Esophagus muscularis mucosa (tissue), 4 donors: ENCODE measurements at regions not wholly inside any gene's neighbourhood (a gene's known extent, or its start where the extent isn't known, plus 50 kb on each side); places are given as distances from the start of the nearest gene placed in this dataset.

Experiments used
- DNase-seq: peaks from one replicate; pipeline ENCODE4 v3.0.0-alpha.2; 2017; ENCODE audit errors: extremely low spot score
- H3K27ac ChIP-seq, 4 donors: fragments of 200-600 bp; sonication (generic); replicated peaks in 1 of 4; 1 replicate in 3 of 4; 2 replicates in 1 of 4; pipeline ENCODE4 v1.5.1; 2016 to 2019; ENCODE audit warnings: mild to moderate bottlenecking in 1 of 4
- H3K27me3 ChIP-seq, 4 donors: fragments of 200-600 bp; sonication (generic); one replicate each; pipeline versions ENCODE4 v1.5.1 to v1.6.0; 2016 to 2019
- H3K36me3 ChIP-seq, 4 donors: fragments of 200-600 bp; sonication (generic); one replicate each; pipeline ENCODE4 v1.5.1; 2016 to 2019
- H3K4me1 ChIP-seq, 4 donors: fragments of 200-600 bp; sonication (generic); one replicate each; pipeline ENCODE4 v1.5.1; 2016 to 2019
- H3K4me3 ChIP-seq, 4 donors: fragments of 200-600 bp; sonication (generic); 1 replicate in 2 of 4; 2 replicates in 2 of 4; pipeline ENCODE4 v1.5.1; 2016 to 2019; ENCODE audit warnings: mild to moderate bottlenecking in 4 of 4, moderate library complexity in 1 of 4
- H3K9me3 ChIP-seq, 4 donors: fragments of 200-600 bp; sonication (generic); 1 replicate in 3 of 4; 2 replicates in 1 of 4; pipeline ENCODE4 v1.5.1; 2016 to 2019
- EP300 ChIP-seq: sonication (generic); formaldehyde crosslinking; IDR thresholded peaks from one replicate; pipeline ENCODE4 v1.6.1; 2017; ENCODE audit warnings: antibody characterized with exemption
- POLR2A ChIP-seq: fragments of 450-650 bp; IDR thresholded peaks from one replicate; pipeline ENCODE4 v1.6.1; 2017; ENCODE audit warnings: antibody characterized with exemption, moderate library complexity, mild to moderate bottlenecking, low read depth
- POLR2AphosphoS5 ChIP-seq, 2 donors: sonication (generic); formaldehyde crosslinking; IDR thresholded peaks; one replicate each; pipeline ENCODE4 v1.6.1; 2017; ENCODE audit warnings: antibody characterized with exemption in 2 of 2
- WGBS: methylation state at CpG from one replicate; pipeline ENCODE4 v1.1.5; 2018; 5-methylcytosine and 5-hydroxymethylcytosine counted together
- intact Hi-C: fragments of 100-400 bp; cut with DNase I; formaldehyde crosslinking; loops from one replicate; pipeline ENCODE4 v1.15.1; 2023
- TF ChIP-seq, protein P1 (sequence below), 3 experiments: fragments of 200-600 bp in 2 of 3; fragments of 450-650 bp in 1 of 3; sonication (generic) in 2 of 3; IDR thresholded peaks; one replicate each; pipeline ENCODE4 v1.5.1; 2017 to 2019; ENCODE audit warnings: antibody characterized with exemption in 3 of 3, mild to moderate bottlenecking in 2 of 3, moderate library complexity in 1 of 3

DNA sequence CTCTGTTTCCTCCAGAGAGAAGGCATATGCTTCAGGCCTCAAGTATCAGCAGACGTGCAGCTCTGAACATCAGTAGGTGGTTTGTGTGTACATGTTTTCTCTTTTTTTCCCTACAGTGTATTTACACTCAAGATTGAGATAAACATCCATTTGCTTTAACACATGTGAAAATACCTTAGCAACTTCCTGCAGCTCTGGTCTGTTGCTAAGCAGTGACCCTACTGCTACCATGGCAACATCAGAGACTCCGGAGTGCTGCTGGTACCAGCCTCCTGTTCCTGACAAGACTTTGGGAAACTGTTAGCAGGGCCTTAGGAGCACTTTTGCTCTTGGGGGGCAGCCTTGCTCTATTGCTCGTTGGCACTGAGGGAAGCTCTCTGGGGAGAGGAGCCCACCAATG, 221.2 kb upstream of the PLET1 start:
- Histone ChIP-seq H3K4me3 (no peak overlapping the region), H3K9me3 (no peaks in the 10 kb centered on the region), H3K4me1 (peaks cover 0 to 10% (median 4%) of the 10 kb centered on the region in 4 donors), H3K36me3 (no peaks in the 10 kb centered on the region), H3K27ac (no peak overlapping the region), H3K27me3 (no peaks in the 10 kb centered on the region)
- no peak for TF ChIP-seq POLR2AphosphoS5 (IDR thresholded peaks at IDR 0.05)
- no peak for TF ChIP-seq POLR2A
- no peak for TF ChIP-seq EP300
- TF ChIP-seq, protein P1, sequence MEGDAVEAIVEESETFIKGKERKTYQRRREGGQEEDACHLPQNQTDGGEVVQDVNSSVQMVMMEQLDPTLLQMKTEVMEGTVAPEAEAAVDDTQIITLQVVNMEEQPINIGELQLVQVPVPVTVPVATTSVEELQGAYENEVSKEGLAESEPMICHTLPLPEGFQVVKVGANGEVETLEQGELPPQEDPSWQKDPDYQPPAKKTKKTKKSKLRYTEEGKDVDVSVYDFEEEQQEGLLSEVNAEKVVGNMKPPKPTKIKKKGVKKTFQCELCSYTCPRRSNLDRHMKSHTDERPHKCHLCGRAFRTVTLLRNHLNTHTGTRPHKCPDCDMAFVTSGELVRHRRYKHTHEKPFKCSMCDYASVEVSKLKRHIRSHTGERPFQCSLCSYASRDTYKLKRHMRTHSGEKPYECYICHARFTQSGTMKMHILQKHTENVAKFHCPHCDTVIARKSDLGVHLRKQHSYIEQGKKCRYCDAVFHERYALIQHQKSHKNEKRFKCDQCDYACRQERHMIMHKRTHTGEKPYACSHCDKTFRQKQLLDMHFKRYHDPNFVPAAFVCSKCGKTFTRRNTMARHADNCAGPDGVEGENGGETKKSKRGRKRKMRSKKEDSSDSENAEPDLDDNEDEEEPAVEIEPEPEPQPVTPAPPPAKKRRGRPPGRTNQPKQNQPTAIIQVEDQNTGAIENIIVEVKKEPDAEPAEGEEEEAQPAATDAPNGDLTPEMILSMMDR (IDR thresholded peaks at IDR 0.05): no peak
- WGBS: 80% methylated on average over 3 of the region's 3 CpGs
- intact Hi-C loops: no loop called here
- DNase-seq: no peak

DNA sequence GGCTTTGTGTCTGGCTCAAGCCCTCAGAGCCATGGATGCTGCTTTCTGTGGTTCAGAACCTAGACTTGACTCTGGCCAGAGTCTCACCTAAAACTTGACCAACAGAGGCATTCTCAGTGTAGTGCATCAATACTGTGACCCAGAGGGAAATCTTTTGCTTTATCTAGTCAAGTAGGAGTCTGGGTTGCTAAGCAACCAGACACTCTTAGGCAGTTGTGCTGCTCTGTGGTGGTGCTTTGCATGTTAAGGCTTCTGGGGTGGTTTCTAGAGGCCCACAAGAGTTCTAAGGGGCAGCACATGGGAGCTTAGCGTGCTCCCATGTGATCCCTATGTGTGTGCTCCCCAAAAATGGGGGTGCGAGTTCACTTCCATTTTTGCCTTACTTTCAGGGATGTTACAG, 224.6 kb upstream of the PLET1 start:
- intact Hi-C loops: no loop called here
- WGBS: 100% methylated on average over 2 of the region's 2 CpGs

DNA sequence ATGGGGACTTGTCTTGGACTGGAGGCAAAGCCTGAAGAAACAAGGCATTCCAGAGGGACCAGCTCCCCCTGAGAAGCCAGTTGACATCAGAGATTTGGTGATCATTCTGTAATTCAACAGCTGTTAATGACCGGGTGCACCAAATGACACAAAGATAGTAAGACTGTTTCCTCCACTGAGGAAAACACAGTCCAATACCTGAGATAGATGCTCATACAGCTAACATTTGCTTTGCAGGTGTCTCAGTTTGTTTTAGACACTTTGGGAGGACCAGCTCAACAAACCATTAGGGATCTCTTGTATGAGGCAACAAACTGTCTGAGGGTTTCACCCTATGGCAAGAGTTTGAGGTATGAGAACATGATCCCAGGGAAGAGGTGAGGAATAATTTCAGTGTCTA, 237.2 kb upstream of the PLET1 start:
- no peak overlapping the region for H3K27ac ChIP-seq
- intact Hi-C loops: no loop called here
- H3K4me1 ChIP-seq: no peaks in the 10 kb centered on the region
- peak; percentile 62 for DNase-seq
- no peaks in the 10 kb centered on the region for H3K9me3 ChIP-seq
- TF ChIP-seq, protein P1 (IDR thresholded peaks at IDR 0.05): no peak
- TF ChIP-seq POLR2AphosphoS5 (IDR thresholded peaks at IDR 0.05): no peak
- no peak for TF ChIP-seq EP300
- TF ChIP-seq POLR2A: no peak
- H3K36me3 ChIP-seq: no peaks in the 10 kb centered on the region
- H3K4me3 ChIP-seq: no peak overlapping the region
- WGBS: 92% methylated on average over 1 of the region's 1 CpG
- no peaks in the 10 kb centered on the region for H3K27me3 ChIP-seq

More for the DNA sequence above, 224.6 kb upstream of the PLET1 start:
- DNase-seq: peak; percentile 31
- H3K27me3 ChIP-seq: no peaks in the 10 kb centered on the region
- H3K27ac ChIP-seq: no peak overlapping the region
- H3K4me3 ChIP-seq: no peak overlapping the region
- no peaks in the 10 kb centered on the region for H3K4me1 ChIP-seq
- no peaks in the 10 kb centered on the region for H3K9me3 ChIP-seq
- H3K36me3 ChIP-seq: no peaks in the 10 kb centered on the region
- TF ChIP-seq, protein P1 (IDR thresholded peaks at IDR 0.05): no peak
- TF ChIP-seq POLR2AphosphoS5 (IDR thresholded peaks at IDR 0.05): no peak
- no peak for TF ChIP-seq POLR2A
- TF ChIP-seq EP300: no peak

DNA sequence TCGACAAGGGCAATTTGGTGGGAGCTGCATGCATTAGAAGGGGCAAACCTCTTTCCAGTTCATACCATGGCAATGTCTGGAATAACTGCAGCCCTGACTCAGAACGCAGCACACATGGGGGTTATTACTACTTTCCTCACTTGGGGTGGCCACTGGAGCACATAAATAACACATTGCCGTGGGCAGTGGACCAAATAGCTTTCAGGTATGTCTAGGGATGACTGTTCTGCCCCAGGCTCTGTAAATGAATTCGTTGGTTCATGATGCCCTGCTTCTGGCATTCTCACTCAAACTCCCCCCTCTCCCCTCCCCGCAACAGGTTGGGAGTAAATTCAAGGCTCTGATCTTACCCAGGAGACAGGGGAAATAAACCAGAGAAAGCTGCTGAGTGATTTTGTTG, 238.0 kb upstream of the PLET1 start:
- TF ChIP-seq POLR2A: no peak
- TF ChIP-seq, protein P1 (IDR thresholded peaks at IDR 0.05): no peak
- no peak for TF ChIP-seq POLR2AphosphoS5 (IDR thresholded peaks at IDR 0.05)
- TF ChIP-seq EP300: no peak
- no peaks in the 10 kb centered on the region for H3K4me1 ChIP-seq
- intact Hi-C loops: no loop called here
- 79% methylated on average over 5 of the region's 5 CpGs for WGBS
- H3K27me3 ChIP-seq: no peaks in the 10 kb centered on the region
- H3K27ac ChIP-seq: no peak overlapping the region
- no peak overlapping the region for H3K4me3 ChIP-seq
- H3K9me3 ChIP-seq: no peaks in the 10 kb centered on the region
- peak; percentile 83 for DNase-seq
- no peaks in the 10 kb centered on the region for H3K36me3 ChIP-seq

DNA sequence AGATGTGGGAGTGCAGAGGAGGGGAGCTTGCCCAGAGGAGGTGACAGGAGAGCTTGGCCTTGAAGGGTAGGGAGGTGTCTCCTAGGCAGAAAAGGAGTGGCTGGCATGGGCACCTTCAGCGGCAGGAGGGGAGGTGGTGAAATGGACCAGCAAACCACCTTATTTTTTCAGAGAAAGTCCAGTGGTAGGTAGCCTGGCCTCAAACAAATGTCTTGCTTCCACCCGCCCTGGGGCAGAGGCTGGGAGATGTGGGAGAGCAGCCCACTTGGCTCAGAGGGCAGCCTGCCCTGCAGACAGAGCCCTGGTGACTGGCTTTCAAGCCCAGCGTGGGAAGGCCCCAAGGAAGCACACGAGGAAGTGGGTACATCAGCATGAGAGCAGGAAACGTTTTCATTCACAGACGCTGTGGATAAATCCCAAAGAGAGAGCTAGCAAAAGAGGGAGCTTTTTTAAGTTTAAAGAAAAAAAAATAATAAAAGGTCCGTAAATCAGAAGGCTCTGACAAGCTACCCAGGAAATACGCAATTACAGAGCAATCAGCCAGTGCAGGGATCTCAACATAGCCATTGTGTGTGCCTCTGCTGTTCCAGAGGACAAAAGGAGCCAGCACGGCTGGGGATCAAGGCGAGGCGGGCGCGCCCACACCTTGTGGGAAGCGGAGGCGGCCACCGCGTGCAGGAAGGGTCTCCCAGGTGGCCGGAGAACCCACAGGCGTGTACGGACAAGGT, 238.7 kb upstream of the PLET1 start:
- Histone ChIP-seq H3K4me1 (no peaks in the 10 kb centered on the region), H3K4me3 (no peak overlapping the region), H3K27me3 (no peaks in the 10 kb centered on the region), H3K36me3 (no peaks in the 10 kb centered on the region), H3K27ac (no peak overlapping the region), H3K9me3 (no peaks in the 10 kb centered on the region)
- DNase-seq: peak; percentile 80
- intact Hi-C loops: no loop called here
- TF ChIP-seq EP300 (no peak), POLR2AphosphoS5 (IDR thresholded peaks at IDR 0.05) (no peak), POLR2A (no peak)
- TF ChIP-seq, protein P1 (IDR thresholded peaks at IDR 0.05): no peak
- 68% methylated on average over 20 of the region's 20 CpGs for WGBS
